ENCODE measurements at regions not wholly inside any gene's neighbourhood (a gene's known extent, or its start where the extent isn't known, plus 50 kb on each side); places are given as distances from the start of the nearest gene placed in this dataset.

DNA sequence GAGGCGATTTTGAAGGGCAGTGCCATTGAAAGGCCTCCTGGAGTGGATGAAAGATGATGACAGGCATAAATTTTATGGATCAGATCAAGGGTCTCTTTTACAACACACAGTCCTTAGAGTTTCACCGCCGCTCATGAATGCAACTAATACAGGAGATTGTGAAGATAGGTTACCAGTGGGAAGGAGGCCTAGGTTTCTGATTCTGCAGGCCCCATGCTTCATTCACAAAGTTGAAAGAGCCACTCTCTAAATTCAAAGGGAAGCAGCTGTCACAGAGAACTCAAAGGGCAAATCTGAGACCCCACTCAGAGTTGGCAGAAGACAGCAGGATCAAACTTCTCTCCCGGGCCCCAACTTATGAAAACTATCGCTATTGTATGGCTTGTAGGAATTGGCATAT lies 137.6 kb downstream of the MAP3K7 start:
- H3K79me2 ChIP-seq (ENCODE audit: insufficient read depth, low read depth, low read length), result no peaks in the 10 kb centered on the region
- H3K4me2 ChIP-seq (ENCODE audit: low read length), result no peak overlapping the region
- no peaks in the 10 kb centered on the region for H3K36me3 ChIP-seq (ENCODE audit: insufficient read depth, low read length)
- no peak overlapping the region for H2AFZ ChIP-seq (ENCODE audit: low read length)
- TF ChIP-seq EZH2phosphoT487 (IDR thresholded peaks at IDR 0.05; ENCODE audit: borderline replicate concordance, low read depth, low read length), result no peak
- no peak for DNase-seq (ENCODE audit: low spot score)
- H3K9me3 ChIP-seq (ENCODE audit: low read length), result no peaks in the 10 kb centered on the region
- ChIA-PET POLR2A (no interaction called here), CTCF (ENCODE audit: unreplicated experiment) (no interaction called here)
- no peak overlapping the region for H3K27ac ChIP-seq (ENCODE audit: low read depth, low read length, poor library complexity, severe bottlenecking)
- H3K4me3 ChIP-seq (ENCODE audit: low read depth, low read length, poor library complexity, severe bottlenecking), result no peak overlapping the region
- H3K9me2 ChIP-seq (ENCODE audit: insufficient read depth, low read length), result no peaks in the 10 kb centered on the region
- no peaks in the 10 kb centered on the region for H4K20me1 ChIP-seq (ENCODE audit: insufficient read depth, low read length)
- H3K4me1 ChIP-seq (ENCODE audit: insufficient read depth, low read length, poor library complexity, severe bottlenecking), result no peaks in the 10 kb centered on the region
- intact Hi-C loops (cut with micrococcal nuclease; ENCODE audit: unreplicated experiment), result no loop called here
- no TSS peak for BruUV-seq (replicated peaks)

DNA sequence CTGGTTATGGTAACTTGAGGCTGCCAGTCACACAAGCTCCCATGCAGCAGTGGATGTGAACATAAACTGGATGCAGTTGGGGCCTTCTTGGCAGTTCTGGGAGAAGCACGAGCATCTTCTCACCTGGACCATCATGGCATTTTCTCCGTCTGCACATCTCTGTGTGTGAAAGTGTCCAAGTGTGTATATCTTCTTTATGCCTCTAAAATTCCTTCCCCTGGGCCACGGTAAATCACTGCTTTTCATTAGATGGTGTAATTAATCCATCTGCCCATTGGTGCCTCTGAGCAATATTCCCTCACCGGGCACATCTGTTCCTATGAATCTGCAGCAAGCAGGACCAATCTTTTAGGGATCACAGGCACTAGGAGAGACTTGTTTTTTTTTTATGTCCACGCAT lies 138.0 kb downstream of the MAP3K7 start:
- H4K20me1 ChIP-seq (ENCODE audit: insufficient read depth, low read length), result no peaks in the 10 kb centered on the region
- H3K9me3 ChIP-seq (ENCODE audit: low read length), result no peaks in the 10 kb centered on the region
- DNase-seq (ENCODE audit: low spot score), result no peak
- H3K4me1 ChIP-seq (ENCODE audit: insufficient read depth, low read length, poor library complexity, severe bottlenecking), result no peaks in the 10 kb centered on the region
- BruUV-seq (replicated peaks), result no TSS peak
- POLR2A ChIA-PET, result interaction anchor here (0.8 kb wide), 1 partner anchor 9 kb away, joined by 6 read pairs; no protein-coding TSS in a partner anchor
- no peaks in the 10 kb centered on the region for H3K79me2 ChIP-seq (ENCODE audit: insufficient read depth, low read depth, low read length)
- no peak overlapping the region for H3K27ac ChIP-seq (ENCODE audit: low read depth, low read length, poor library complexity, severe bottlenecking)
- no peak overlapping the region for H3K4me3 ChIP-seq (ENCODE audit: low read depth, low read length, poor library complexity, severe bottlenecking)
- H3K9me2 ChIP-seq (ENCODE audit: insufficient read depth, low read length), result no peaks in the 10 kb centered on the region
- H2AFZ ChIP-seq (ENCODE audit: low read length), result no peak overlapping the region
- H3K36me3 ChIP-seq (ENCODE audit: insufficient read depth, low read length), result no peaks in the 10 kb centered on the region
- no peak for TF ChIP-seq EZH2phosphoT487 (IDR thresholded peaks at IDR 0.05; ENCODE audit: borderline replicate concordance, low read depth, low read length)
- TF ChIP-seq, protein P1, sequence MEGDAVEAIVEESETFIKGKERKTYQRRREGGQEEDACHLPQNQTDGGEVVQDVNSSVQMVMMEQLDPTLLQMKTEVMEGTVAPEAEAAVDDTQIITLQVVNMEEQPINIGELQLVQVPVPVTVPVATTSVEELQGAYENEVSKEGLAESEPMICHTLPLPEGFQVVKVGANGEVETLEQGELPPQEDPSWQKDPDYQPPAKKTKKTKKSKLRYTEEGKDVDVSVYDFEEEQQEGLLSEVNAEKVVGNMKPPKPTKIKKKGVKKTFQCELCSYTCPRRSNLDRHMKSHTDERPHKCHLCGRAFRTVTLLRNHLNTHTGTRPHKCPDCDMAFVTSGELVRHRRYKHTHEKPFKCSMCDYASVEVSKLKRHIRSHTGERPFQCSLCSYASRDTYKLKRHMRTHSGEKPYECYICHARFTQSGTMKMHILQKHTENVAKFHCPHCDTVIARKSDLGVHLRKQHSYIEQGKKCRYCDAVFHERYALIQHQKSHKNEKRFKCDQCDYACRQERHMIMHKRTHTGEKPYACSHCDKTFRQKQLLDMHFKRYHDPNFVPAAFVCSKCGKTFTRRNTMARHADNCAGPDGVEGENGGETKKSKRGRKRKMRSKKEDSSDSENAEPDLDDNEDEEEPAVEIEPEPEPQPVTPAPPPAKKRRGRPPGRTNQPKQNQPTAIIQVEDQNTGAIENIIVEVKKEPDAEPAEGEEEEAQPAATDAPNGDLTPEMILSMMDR (conservative IDR thresholded peaks at IDR 0.05; ENCODE audit: low read length), result no peak
- no peak overlapping the region for H3K4me2 ChIP-seq (ENCODE audit: low read length)
- CTCF ChIA-PET (ENCODE audit: unreplicated experiment), result no interaction called here
- intact Hi-C loops (cut with micrococcal nuclease; ENCODE audit: unreplicated experiment), result no loop called here

DNA sequence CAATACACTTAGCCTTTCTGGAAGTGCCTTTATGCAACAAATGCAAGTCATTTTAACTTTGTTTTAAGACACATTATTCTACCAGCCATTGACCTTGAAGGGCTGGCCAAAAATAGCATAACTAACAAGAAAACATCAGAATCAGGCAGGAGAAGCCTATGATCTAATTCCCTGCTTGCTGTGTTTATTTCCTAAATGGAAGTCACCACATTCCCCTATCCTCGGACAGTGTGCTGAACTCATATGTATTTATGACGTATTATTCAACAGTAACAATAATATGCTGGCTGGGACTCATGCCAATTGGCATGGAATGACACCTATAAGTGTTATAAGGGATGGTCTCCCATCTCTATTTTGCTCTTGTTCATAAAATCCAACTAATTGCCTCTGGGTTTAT lies 140.7 kb downstream of the MAP3K7 start:
- Histone ChIP-seq H3K36me3 (ENCODE audit: insufficient read depth, low read length) (no peaks in the 10 kb centered on the region), H3K4me3 (ENCODE audit: low read depth, low read length, poor library complexity, severe bottlenecking) (no peak overlapping the region), H3K79me2 (ENCODE audit: insufficient read depth, low read depth, low read length) (no peaks in the 10 kb centered on the region), H2AFZ (ENCODE audit: low read length) (no peak overlapping the region), H4K20me1 (ENCODE audit: insufficient read depth, low read length) (no peaks in the 10 kb centered on the region), H3K9me3 (ENCODE audit: low read length) (no peaks in the 10 kb centered on the region), H3K4me2 (ENCODE audit: low read length) (no peak overlapping the region), H3K9me2 (ENCODE audit: insufficient read depth, low read length) (no peaks in the 10 kb centered on the region), H3K4me1 (ENCODE audit: insufficient read depth, low read length, poor library complexity, severe bottlenecking) (no peaks in the 10 kb centered on the region), H3K27ac (ENCODE audit: low read depth, low read length, poor library complexity, severe bottlenecking) (no peak overlapping the region)
- ChIA-PET POLR2A (no interaction called here), CTCF (ENCODE audit: unreplicated experiment) (interaction anchor here (1.3 kb wide), 1 partner anchor 13 kb away, joined by 4 read pairs; no protein-coding TSS in a partner anchor)
- TF ChIP-seq EZH2phosphoT487 (IDR thresholded peaks at IDR 0.05; ENCODE audit: borderline replicate concordance, low read depth, low read length), result no peak
- TF ChIP-seq, protein P1 (conservative IDR thresholded peaks at IDR 0.05; ENCODE audit: low read length), result no peak
- no peak for DNase-seq (ENCODE audit: low spot score)
- no TSS peak for BruUV-seq (replicated peaks)
- intact Hi-C loops (cut with micrococcal nuclease; ENCODE audit: unreplicated experiment), result no loop called here
